Heart left ventricle (tissue), 16 donors: ENCODE measurements at regions not wholly inside any gene's neighbourhood (a gene's known extent, or its start where the extent isn't known, plus 50 kb on each side); places are given as distances from the start of the nearest gene placed in this dataset.

ENCODE experiments used
- ATAC-seq, 4 donors: fragments of 200-7000 bp; cut with Tn5 transposase; one replicate each; pipeline ENCODE4 v1.9.1; 2020 to 2022; ENCODE audit warnings: moderate library complexity in 4 of 4, mild to moderate bottlenecking in 3 of 4, moderate number of reproducible peaks in 1 of 4
- DNase-seq, 5 donors: peaks; one replicate each; pipeline ENCODE4 v3.0.0-alpha.2; 2020
- H3K27ac ChIP-seq, 12 donors: fragments of 200-600 bp; sonication (generic) in 4 of 12; one replicate each; pipeline versions ENCODE4 v1.5.0 to v1.8.0; 2016 to 2022; ENCODE audit warnings: mild to moderate bottlenecking in 2 of 12
- H3K27me3 ChIP-seq, 9 donors: fragments of 200-600 bp; sonication (generic) in 2 of 9; one replicate each; pipeline versions ENCODE4 v1.5.1 to v1.8.0; 2016 to 2022; ENCODE audit warnings: mild to moderate bottlenecking in 3 of 9
- H3K36me3 ChIP-seq, 9 donors: fragments of 200-600 bp; sonication (generic) in 2 of 9; one replicate each; pipeline versions ENCODE4 v1.5.0 to v1.8.0; 2018 to 2022; ENCODE audit warnings: mild to moderate bottlenecking in 2 of 9
- H3K4me1 ChIP-seq, 12 donors: fragments of 200-600 bp; sonication (generic) in 4 of 12; one replicate each; pipeline versions ENCODE4 v1.5.0 to v1.8.0; 2016 to 2022; ENCODE audit warnings: mild to moderate bottlenecking in 3 of 12
- H3K4me3 ChIP-seq, 12 donors: fragments of 200-600 bp; sonication (generic) in 4 of 12; one replicate each; pipeline versions ENCODE4 v1.5.0 to v1.8.0; 2017 to 2022; ENCODE audit warnings: mild to moderate bottlenecking in 9 of 12, moderate library complexity in 4 of 12
- H3K9me3 ChIP-seq, 12 donors: fragments of 200-600 bp; sonication (generic) in 4 of 12; one replicate each; pipeline versions ENCODE4 v1.5.0 to v1.8.0; 2016 to 2022; ENCODE audit warnings: mild to moderate bottlenecking in 1 of 12
- POLR2A ChIP-seq, 2 donors: fragments of 450-650 bp; IDR thresholded peaks; one replicate each; pipeline ENCODE4 v1.6.1; 2017; ENCODE audit warnings: antibody characterized with exemption in 2 of 2, mild to moderate bottlenecking in 2 of 2, moderate library complexity in 2 of 2
- WGBS, 4 donors: extraction: QIAGEN DNeasy Blood & Tissue Kit in 2 of 4; methylation state at CpG; one replicate each; pipeline versions ENCODE4 v1.1.5 to v1.1.7; 2013 to 2018; 5-methylcytosine and 5-hydroxymethylcytosine counted together
- intact Hi-C, 10 donors: fragments of 100-400 bp; cut with DNase I; formaldehyde crosslinking; loops; one replicate each; pipeline versions ENCODE4 v1.11.1 to v1.14.2; 2022
- TF ChIP-seq, protein P1 (sequence below), 12 donors: fragments of 200-600 bp; sonication (generic) in 4 of 12; IDR thresholded peaks; one replicate each; pipeline versions ENCODE4 v1.5.0 to v1.8.0; 2018 to 2022; ENCODE audit warnings: antibody characterized with exemption in 12 of 12, mild to moderate bottlenecking in 5 of 12
- donor health status: ischemic (EF 13 %, LVEDD 7.1; RV severe dilation, severe dysfunction).
- donor health status: healthy with polysubstance abuse.
- donor health status: DM: no; HTN: yes; CAD: no.
- donor health status: DM: no; HTN: no; CAD: no.
- donor health status: ischemic (EF 25% LVEDD 6.9; RV normal size, moderate dysfunction).
- donor health status: ischemic (EF 25% LVEDD 5.7; RV mildly dilated, moderate dysfunction).
- donor health status: healthy.
- donor health status: DM: yes; HTN: yes; CAD: no.
- donor health status: ischemic (EF 35%, LVEDD 5.7; RV mildly dilated, moderate dysfunction).
- donor health status: nonischemic (EF 11% LVEDD 7.7; RV severe dilation, severe dysfunction).
- donor health status: DM: yes; HTN: yes; CAD: no.
- donor health status: PGD.
- donor health status: ischemic (EF 29% LVEDD 5.4; RV normal size, mild dysfunction).
- donor health status: nonischemic (EF 23%, LVEDD 6.1; RV moderate dilation, normal function).

GRCh38 chr5:87099291-87099839, 168.3 kb upstream of the RASA1 start:
- no peaks in the 10 kb centered on the region for H3K27me3 ChIP-seq
- no peak overlapping the region for H3K27ac ChIP-seq
- intact Hi-C loops: no loop called here
- no peaks in the 10 kb centered on the region for H3K9me3 ChIP-seq
- no peaks in the 10 kb centered on the region for H3K36me3 ChIP-seq
- 53 to 76% (median 59%) methylated on average over 1 of the region's 1 CpG for WGBS, 4 donors
- ATAC-seq: no peak
- no peak overlapping the region for H3K4me3 ChIP-seq
- H3K4me1 ChIP-seq: no peaks in the 10 kb centered on the region
- TF ChIP-seq, protein P1, sequence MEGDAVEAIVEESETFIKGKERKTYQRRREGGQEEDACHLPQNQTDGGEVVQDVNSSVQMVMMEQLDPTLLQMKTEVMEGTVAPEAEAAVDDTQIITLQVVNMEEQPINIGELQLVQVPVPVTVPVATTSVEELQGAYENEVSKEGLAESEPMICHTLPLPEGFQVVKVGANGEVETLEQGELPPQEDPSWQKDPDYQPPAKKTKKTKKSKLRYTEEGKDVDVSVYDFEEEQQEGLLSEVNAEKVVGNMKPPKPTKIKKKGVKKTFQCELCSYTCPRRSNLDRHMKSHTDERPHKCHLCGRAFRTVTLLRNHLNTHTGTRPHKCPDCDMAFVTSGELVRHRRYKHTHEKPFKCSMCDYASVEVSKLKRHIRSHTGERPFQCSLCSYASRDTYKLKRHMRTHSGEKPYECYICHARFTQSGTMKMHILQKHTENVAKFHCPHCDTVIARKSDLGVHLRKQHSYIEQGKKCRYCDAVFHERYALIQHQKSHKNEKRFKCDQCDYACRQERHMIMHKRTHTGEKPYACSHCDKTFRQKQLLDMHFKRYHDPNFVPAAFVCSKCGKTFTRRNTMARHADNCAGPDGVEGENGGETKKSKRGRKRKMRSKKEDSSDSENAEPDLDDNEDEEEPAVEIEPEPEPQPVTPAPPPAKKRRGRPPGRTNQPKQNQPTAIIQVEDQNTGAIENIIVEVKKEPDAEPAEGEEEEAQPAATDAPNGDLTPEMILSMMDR (IDR thresholded peaks at IDR 0.05): no peak
- no peak for TF ChIP-seq POLR2A (IDR thresholded peaks at IDR 0.05)
- no peak for DNase-seq

- intact Hi-C loops: no loop called here
- Histone ChIP-seq H3K27me3 (no peaks in the 10 kb centered on the region), H3K4me1 (no peaks in the 10 kb centered on the region), H3K4me3 (no peak overlapping the region), H3K9me3 (no peaks in the 10 kb centered on the region), H3K27ac (no peak overlapping the region), H3K36me3 (no peaks in the 10 kb centered on the region)
- no peak for DNase-seq
- TF ChIP-seq POLR2A (IDR thresholded peaks at IDR 0.05): no peak
- TF ChIP-seq, protein P1 (IDR thresholded peaks at IDR 0.05): no peak
- ATAC-seq: no peak
These were observed 167.7 kb upstream of the RASA1 start for GRCh38 chr5:87099968-87100367.

DNA sequence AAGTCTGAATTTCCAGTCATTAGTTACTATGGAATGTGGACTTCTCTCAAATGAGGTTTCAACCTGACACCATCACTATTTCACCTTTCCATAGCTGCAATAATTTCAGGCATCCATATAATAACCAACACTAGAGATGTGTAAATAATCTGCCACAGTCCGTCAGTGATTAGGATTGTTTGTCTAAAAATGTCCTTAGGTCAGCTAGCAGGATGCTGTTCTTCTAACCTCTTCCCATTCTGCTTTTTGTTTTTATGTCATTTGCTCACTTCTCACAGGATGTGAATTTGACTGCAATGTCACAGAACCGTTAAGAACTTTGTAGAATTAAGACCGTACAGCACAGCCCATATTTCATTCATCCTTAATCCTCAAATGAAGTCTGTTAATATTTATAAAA, 166.4 kb upstream of the RASA1 start:
- Histone ChIP-seq H3K4me3 (no peak overlapping the region), H3K27me3 (no peaks in the 10 kb centered on the region), H3K36me3 (no peaks in the 10 kb centered on the region), H3K9me3 (no peaks in the 10 kb centered on the region), H3K27ac (no peak overlapping the region), H3K4me1 (no peaks in the 10 kb centered on the region)
- no peak for TF ChIP-seq POLR2A (IDR thresholded peaks at IDR 0.05)
- TF ChIP-seq, protein P1 (IDR thresholded peaks at IDR 0.05): no peak
- intact Hi-C loops: no loop called here
- DNase-seq (no peak), ATAC-seq (no peak)
- WGBS, 4 donors: 52 to 62% (median 56%) methylated on average over 3 of the region's 3 CpGs

DNA sequence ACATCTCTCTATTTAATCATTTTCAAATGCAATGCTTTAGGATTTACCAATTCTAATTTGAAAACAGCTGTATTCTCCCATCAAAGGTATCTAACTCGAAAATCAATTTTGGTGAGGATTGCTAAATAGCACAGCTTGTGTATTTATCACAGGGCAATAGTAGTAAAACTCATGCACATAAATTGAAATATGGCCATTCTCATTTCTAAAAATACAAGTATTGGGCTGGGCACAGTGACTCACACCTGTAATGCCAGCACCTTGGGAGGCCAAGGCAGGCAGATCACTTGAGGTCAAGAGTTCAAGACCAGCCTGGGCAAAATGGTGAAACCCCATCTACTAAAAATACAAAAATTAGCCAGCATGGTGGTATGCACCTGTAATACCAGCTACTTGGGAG, 164.8 kb upstream of the RASA1 start:
- H3K36me3 ChIP-seq: no peaks in the 10 kb centered on the region
- H3K27ac ChIP-seq: no peak overlapping the region
- H3K9me3 ChIP-seq: no peaks in the 10 kb centered on the region
- intact Hi-C loops: no loop called here
- no peak overlapping the region for H3K4me3 ChIP-seq
- ATAC-seq (no peak), DNase-seq (no peak)
- WGBS, 4 donors: 78 to 89% (median 86%) methylated on average over 1 of the region's 1 CpG
- TF ChIP-seq, protein P1 (IDR thresholded peaks at IDR 0.05): no peak
- TF ChIP-seq POLR2A (IDR thresholded peaks at IDR 0.05): no peak
- H3K27me3 ChIP-seq: no peaks in the 10 kb centered on the region
- H3K4me1 ChIP-seq: no peaks in the 10 kb centered on the region
